ENCODE measurements at regions not wholly inside any gene's neighbourhood (a gene's known extent, or its start where the extent isn't known, plus 50 kb on each side); places are given as distances from the start of the nearest gene placed in this dataset.

GRCh38 chr1:51044199-51044598, 57.8 kb upstream of the C1orf185 start:
- no peak for TF ChIP-seq CTCF (conservative IDR thresholded peaks at IDR 0.05)
- Mint-ChIP-seq H3K27ac (no peak overlapping the region), H3K36me3 (ENCODE audit: insufficient read depth in 1 of 3, low read depth in 3 of 3) (no peaks in the 10 kb centered on the region), H3K27me3 (ENCODE audit: low read depth) (peaks cover 5% of the 10 kb centered on the region; the same call in 1 of the 2 replicates), H3K4me1 (no peaks in the 10 kb centered on the region), H3K4me3 (no peak overlapping the region), H3K9me3 (peaks cover 0 to 6% of the 10 kb centered on the region in 2 experiments; a peak in 3 of 5 replicates)
- Histone ChIP-seq H3K23ac (ENCODE audit: insufficient read length, low read depth, low read length) (no peak overlapping the region), H2AK5ac (ENCODE audit: insufficient read length, low read length) (no peak overlapping the region), H4K91ac (ENCODE audit: insufficient read length, low read depth, low read length) (no peak overlapping the region), H3K4ac (ENCODE audit: low read depth, low read length) (no peak overlapping the region), H3K4me1 (ENCODE audit: insufficient read depth, low read length) (no peaks in the 10 kb centered on the region), H3K9me3 (ENCODE audit: control insufficient read depth, low read depth, low read length) (no peaks in the 10 kb centered on the region), H3K79me1 (ENCODE audit: insufficient read depth, low read depth, low read length, poor library complexity, severe bottlenecking) (no peaks in the 10 kb centered on the region), H4K20me1 (ENCODE audit: control insufficient read depth, insufficient read depth, insufficient read length) (no peaks in the 10 kb centered on the region), H3K79me2 (ENCODE audit: insufficient read depth, low read length) (no peaks in the 10 kb centered on the region), H2BK20ac (ENCODE audit: low read depth, low read length, poor library complexity, severe bottlenecking) (no peak overlapping the region), H3K14ac (ENCODE audit: insufficient read depth, low read length) (no peak overlapping the region), H3K23me2 (ENCODE audit: insufficient read length, low read depth, low read length, poor library complexity, severe bottlenecking) (no peaks in the 10 kb centered on the region), H2BK15ac (ENCODE audit: low read depth, low read length) (no peak overlapping the region), H3K56ac (ENCODE audit: insufficient read length, low read depth, low read length) (no peak overlapping the region), H2AFZ (ENCODE audit: low read length) (no peak overlapping the region), H3K27me3 (ENCODE audit: insufficient read depth, low read length) (no peaks in the 10 kb centered on the region), H2BK12ac (ENCODE audit: insufficient read length, low read depth, low read length) (no peak overlapping the region), H3K4me2 (ENCODE audit: insufficient read depth, insufficient read length, low read length) (no peak overlapping the region), H4K8ac (replicated peaks; ENCODE audit: insufficient read length, low read depth, low read length) (no peak overlapping the region), H3K27ac (ENCODE audit: insufficient read length, low read depth, low read length) (no peak overlapping the region), H3T11ph (ENCODE audit: low read length) (no peak overlapping the region), H2BK5ac (ENCODE audit: insufficient read length, low read length) (no peak overlapping the region), H2BK120ac (ENCODE audit: low read depth, low read length, poor library complexity, severe bottlenecking) (no peak overlapping the region), H3K9ac (ENCODE audit: extremely low read depth, insufficient read length, low read length) (no peak overlapping the region), H4K5ac (ENCODE audit: insufficient read length, low read depth, low read length) (no peak overlapping the region), H3K18ac (ENCODE audit: insufficient read length, low read depth, low read length) (no peak overlapping the region)
- no peak for DNase-seq
- no CpG with 5 or more reads among the region's 3 CpGs for WGBS (ENCODE audit: extremely low coverage, insufficient read length, low lambda C conversion rate)

Measured in H9 (cell line).